SK-N-SH (cell line): ENCODE measurements at regions not wholly inside any gene's neighbourhood (a gene's known extent, or its start where the extent isn't known, plus 50 kb on each side); places are given as distances from the start of the nearest gene placed in this dataset.

Experiments used
- CTCF ChIA-PET: fragments of 300-600, 350-600 bp; formaldehyde crosslinking; extraction: SDS; loops from one replicate; lab custom pipeline; 2021; lab: Yijun Ruan, JAX
- POLR2A ChIA-PET: fragments of 350-600 bp; sonication (Branson Sonifier 250); formaldehyde crosslinking; extraction: SDS; loops from one replicate; lab custom pipeline; 2020; ENCODE audit warnings: antibody characterized with exemption, inconsistent platforms; lab: Yijun Ruan, JAX
- DNase-seq: peaks from one replicate; pipeline ENCODE4 v3.0.0; 2012
- H2AFZ ChIP-seq: fragments of 200-600 bp; sonication (generic); 2 replicates; pipeline ENCODE4 v1.8.1; 2016; ENCODE audit warnings: antibody characterized with exemption, mild to moderate bottlenecking, low read depth
- H3F3A ChIP-seq: fragments of 200-600 bp; sonication (generic); replicated peaks from 2 replicates; pipeline ENCODE3; 2016; ENCODE audit warnings: antibody characterized with exemption, mild to moderate bottlenecking; ENCODE audit not compliant: insufficient read depth
- H3K27ac ChIP-seq, 2 experiments: fragments of 200-500 bp in 1 of 2; fragments of 200-600 bp in 1 of 2; sonication (Bioruptor generic) in 1 of 2; sonication (generic), shearing (Covaris generic) in 1 of 2; 2 replicates each; pipeline versions ENCODE4 v1.5.1 to v1.6.1; 2014 to 2016; ENCODE audit warnings: low read depth in 2 of 2, inconsistent platforms in 1 of 2, low read length in 1 of 2, mild to moderate bottlenecking in 1 of 2, mixed read lengths in 1 of 2
- H3K27me3 ChIP-seq: fragments of 200-600 bp; sonication (generic), shearing (Covaris generic); 2 replicates; pipeline ENCODE4 v1.6.1; 2016; ENCODE audit warnings: mixed run types; ENCODE audit not compliant: insufficient read depth
- H3K36me3 ChIP-seq, 2 experiments: fragments of 200-500 bp in 1 of 2; fragments of 200-600 bp in 1 of 2; sonication (Bioruptor generic) in 1 of 2; sonication (generic) in 1 of 2; replicated peaks in 1 of 2; 2 replicates each; pipeline versions ENCODE3 to v1.5.1; 2014 to 2016; ENCODE audit warnings: low read length in 1 of 2, mild to moderate bottlenecking in 1 of 2; ENCODE audit not compliant: insufficient read depth in 2 of 2, control insufficient read depth in 1 of 2
- H3K4me1 ChIP-seq, 2 experiments: fragments of 200-500 bp in 1 of 2; fragments of 200-600 bp in 1 of 2; sonication (Bioruptor generic) in 1 of 2; sonication (generic), shearing (Covaris generic) in 1 of 2; 2 replicates each; pipeline versions ENCODE4 v1.5.1 to v1.6.1; 2014 to 2016; ENCODE audit warnings: low read depth in 1 of 2, low read length in 1 of 2, mixed run types in 1 of 2; ENCODE audit not compliant: insufficient read depth in 2 of 2, control insufficient read depth in 1 of 2
- H3K4me2 ChIP-seq: fragments of 200-600 bp; sonication (generic), shearing (Covaris generic); 2 replicates; pipeline ENCODE4 v1.6.1; 2017; ENCODE audit warnings: mixed run types
- H3K4me3 ChIP-seq, 2 experiments: fragments of 200-500 bp in 1 of 2; fragments of 200-600 bp in 1 of 2; sonication (Bioruptor generic) in 1 of 2; sonication (generic), shearing (Covaris generic) in 1 of 2; 2 replicates each; pipeline versions ENCODE4 v1.5.1 to v1.8.1; 2014 to 2016; ENCODE audit warnings: low read depth in 2 of 2, inconsistent platforms in 1 of 2, low read length in 1 of 2, mild to moderate bottlenecking in 1 of 2, mixed read lengths in 1 of 2, moderate library complexity in 1 of 2
- H3K79me2 ChIP-seq: fragments of 200-600 bp; sonication (generic); 2 replicates; pipeline ENCODE4 v1.8.1; 2017; ENCODE audit warnings: mild to moderate bottlenecking; ENCODE audit not compliant: insufficient read depth
- H3K9ac ChIP-seq: fragments of 200-600 bp; sonication (generic); 2 replicates; pipeline ENCODE4 v1.6.1; 2017; ENCODE audit warnings: mixed run types
- H3K9me2 ChIP-seq: fragments of 200-600 bp; sonication (generic); 2 replicates; pipeline ENCODE4 v1.6.1; 2017; ENCODE audit warnings: mixed run types
- H3K9me3 ChIP-seq: fragments of 200-600 bp; sonication (generic); 2 replicates; pipeline ENCODE4 v1.6.1; 2017; ENCODE audit warnings: mixed run types, mild to moderate bottlenecking, moderate library complexity
- H4K20me1 ChIP-seq: fragments of 200-600 bp; sonication (generic); 2 replicates; pipeline ENCODE4 v1.6.1; 2017; ENCODE audit warnings: mild to moderate bottlenecking, mixed run types; ENCODE audit not compliant: insufficient read depth
- EZH2phosphoT487 ChIP-seq: fragments of 200-600 bp; sonication (generic); IDR thresholded peaks from 2 replicates; pipeline ENCODE4 v1.6.1; 2017; ENCODE audit warnings: low read depth, mixed run types, mild to moderate bottlenecking, antibody characterized with exemption, moderate library complexity, borderline replicate concordance
- FOSL2 ChIP-seq: IDR thresholded peaks from 2 replicates; pipeline ENCODE4 v1.4.0; 2012; ENCODE audit warnings: low read depth, mild to moderate bottlenecking, moderate library complexity, borderline replicate concordance
- GABPA ChIP-seq: IDR thresholded peaks from 2 replicates; pipeline ENCODE4 v1.4.0; 2012; ENCODE audit warnings: low read depth, mild to moderate bottlenecking
- GATA2 ChIP-seq: sonication (generic); formaldehyde crosslinking; IDR thresholded peaks from 2 replicates; pipeline ENCODE4 v1.5.0; 2020; ENCODE audit warnings: mild to moderate bottlenecking, missing genetic modification reagents
- MEF2A ChIP-seq: IDR thresholded peaks from 2 replicates; pipeline ENCODE4 v1.4.0; 2012; ENCODE audit warnings: low read depth, borderline replicate concordance
- WGBS: methylation state at CpG from one replicate; pipeline ENCODE4 v1.1.6; 2017; ENCODE audit warnings: low lambda C conversion rate; 5-methylcytosine and 5-hydroxymethylcytosine counted together
- TF ChIP-seq, protein P1 (sequence below): IDR thresholded peaks from 2 replicates; pipeline ENCODE4 v1.6.1; 2012; ENCODE audit warnings: mild to moderate bottlenecking, low read depth, low read length, moderate library complexity
- TF ChIP-seq, protein P2 (sequence below): fragments of 200-600 bp; sonication (generic); IDR thresholded peaks from 2 replicates; pipeline ENCODE4 v1.6.1; 2017; ENCODE audit warnings: antibody characterized with exemption, mild to moderate bottlenecking, moderate library complexity
- TF ChIP-seq, protein P3 (sequence below): IDR thresholded peaks from 2 replicates; pipeline ENCODE4; 2012

- H3F3A ChIP-seq, result no peaks in the 10 kb centered on the region
- H3K4me2 ChIP-seq, result no peak overlapping the region
- H3K27me3 ChIP-seq, result no peaks in the 10 kb centered on the region
- H3K4me3 ChIP-seq, result no peak overlapping the region
- CTCF ChIA-PET, result no interaction called here
- WGBS, result 36% methylated on average over 3 of the region's 3 CpGs
- H3K79me2 ChIP-seq, result no peaks in the 10 kb centered on the region
- H4K20me1 ChIP-seq, result no peaks in the 10 kb centered on the region
- H3K27ac ChIP-seq, result no peak overlapping the region
- TF ChIP-seq, protein P1, sequence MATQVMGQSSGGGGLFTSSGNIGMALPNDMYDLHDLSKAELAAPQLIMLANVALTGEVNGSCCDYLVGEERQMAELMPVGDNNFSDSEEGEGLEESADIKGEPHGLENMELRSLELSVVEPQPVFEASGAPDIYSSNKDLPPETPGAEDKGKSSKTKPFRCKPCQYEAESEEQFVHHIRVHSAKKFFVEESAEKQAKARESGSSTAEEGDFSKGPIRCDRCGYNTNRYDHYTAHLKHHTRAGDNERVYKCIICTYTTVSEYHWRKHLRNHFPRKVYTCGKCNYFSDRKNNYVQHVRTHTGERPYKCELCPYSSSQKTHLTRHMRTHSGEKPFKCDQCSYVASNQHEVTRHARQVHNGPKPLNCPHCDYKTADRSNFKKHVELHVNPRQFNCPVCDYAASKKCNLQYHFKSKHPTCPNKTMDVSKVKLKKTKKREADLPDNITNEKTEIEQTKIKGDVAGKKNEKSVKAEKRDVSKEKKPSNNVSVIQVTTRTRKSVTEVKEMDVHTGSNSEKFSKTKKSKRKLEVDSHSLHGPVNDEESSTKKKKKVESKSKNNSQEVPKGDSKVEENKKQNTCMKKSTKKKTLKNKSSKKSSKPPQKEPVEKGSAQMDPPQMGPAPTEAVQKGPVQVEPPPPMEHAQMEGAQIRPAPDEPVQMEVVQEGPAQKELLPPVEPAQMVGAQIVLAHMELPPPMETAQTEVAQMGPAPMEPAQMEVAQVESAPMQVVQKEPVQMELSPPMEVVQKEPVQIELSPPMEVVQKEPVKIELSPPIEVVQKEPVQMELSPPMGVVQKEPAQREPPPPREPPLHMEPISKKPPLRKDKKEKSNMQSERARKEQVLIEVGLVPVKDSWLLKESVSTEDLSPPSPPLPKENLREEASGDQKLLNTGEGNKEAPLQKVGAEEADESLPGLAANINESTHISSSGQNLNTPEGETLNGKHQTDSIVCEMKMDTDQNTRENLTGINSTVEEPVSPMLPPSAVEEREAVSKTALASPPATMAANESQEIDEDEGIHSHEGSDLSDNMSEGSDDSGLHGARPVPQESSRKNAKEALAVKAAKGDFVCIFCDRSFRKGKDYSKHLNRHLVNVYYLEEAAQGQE, result peak; percentile 78
- no peak for TF ChIP-seq FOSL2
- POLR2A ChIA-PET, result no interaction called here
- no peaks in the 10 kb centered on the region for H3K9me3 ChIP-seq
- no peak overlapping the region for H2AFZ ChIP-seq
- no peaks in the 10 kb centered on the region for H3K9me2 ChIP-seq
- H3K9ac ChIP-seq, result no peak overlapping the region
- H3K4me1 ChIP-seq, result no peaks in the 10 kb centered on the region
- no peaks in the 10 kb centered on the region for H3K36me3 ChIP-seq
- DNase-seq, result no peak
Observed at GRCh38 chr5:166509085-166509484, 1782.4 kb upstream of the WWC1 start.

GRCh38 chr5:166517976-166518375 is 1773.5 kb upstream of the WWC1 start:
- ChIA-PET CTCF (no interaction called here), POLR2A (no interaction called here)
- no peaks in the 10 kb centered on the region for H3F3A ChIP-seq
- H2AFZ ChIP-seq, result no peak overlapping the region
- no peaks in the 10 kb centered on the region for H3K27me3 ChIP-seq
- H3K79me2 ChIP-seq, result no peaks in the 10 kb centered on the region
- no peak overlapping the region for H3K9ac ChIP-seq
- no peak overlapping the region for H3K4me3 ChIP-seq
- no peak for DNase-seq
- 18% methylated on average over 5 of the region's 5 CpGs for WGBS
- H3K9me3 ChIP-seq, result no peaks in the 10 kb centered on the region
- no peaks in the 10 kb centered on the region for H4K20me1 ChIP-seq
- no peak overlapping the region for H3K4me2 ChIP-seq
- H3K36me3 ChIP-seq, result no peaks in the 10 kb centered on the region
- H3K4me1 ChIP-seq, result no peaks in the 10 kb centered on the region; a peak in 1 of 4 replicates
- TF ChIP-seq, protein P2, sequence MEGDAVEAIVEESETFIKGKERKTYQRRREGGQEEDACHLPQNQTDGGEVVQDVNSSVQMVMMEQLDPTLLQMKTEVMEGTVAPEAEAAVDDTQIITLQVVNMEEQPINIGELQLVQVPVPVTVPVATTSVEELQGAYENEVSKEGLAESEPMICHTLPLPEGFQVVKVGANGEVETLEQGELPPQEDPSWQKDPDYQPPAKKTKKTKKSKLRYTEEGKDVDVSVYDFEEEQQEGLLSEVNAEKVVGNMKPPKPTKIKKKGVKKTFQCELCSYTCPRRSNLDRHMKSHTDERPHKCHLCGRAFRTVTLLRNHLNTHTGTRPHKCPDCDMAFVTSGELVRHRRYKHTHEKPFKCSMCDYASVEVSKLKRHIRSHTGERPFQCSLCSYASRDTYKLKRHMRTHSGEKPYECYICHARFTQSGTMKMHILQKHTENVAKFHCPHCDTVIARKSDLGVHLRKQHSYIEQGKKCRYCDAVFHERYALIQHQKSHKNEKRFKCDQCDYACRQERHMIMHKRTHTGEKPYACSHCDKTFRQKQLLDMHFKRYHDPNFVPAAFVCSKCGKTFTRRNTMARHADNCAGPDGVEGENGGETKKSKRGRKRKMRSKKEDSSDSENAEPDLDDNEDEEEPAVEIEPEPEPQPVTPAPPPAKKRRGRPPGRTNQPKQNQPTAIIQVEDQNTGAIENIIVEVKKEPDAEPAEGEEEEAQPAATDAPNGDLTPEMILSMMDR, result no peak
- TF ChIP-seq GATA2, result no peak
- TF ChIP-seq MEF2A, result no peak
- no peak for TF ChIP-seq GABPA
- TF ChIP-seq, protein P3, sequence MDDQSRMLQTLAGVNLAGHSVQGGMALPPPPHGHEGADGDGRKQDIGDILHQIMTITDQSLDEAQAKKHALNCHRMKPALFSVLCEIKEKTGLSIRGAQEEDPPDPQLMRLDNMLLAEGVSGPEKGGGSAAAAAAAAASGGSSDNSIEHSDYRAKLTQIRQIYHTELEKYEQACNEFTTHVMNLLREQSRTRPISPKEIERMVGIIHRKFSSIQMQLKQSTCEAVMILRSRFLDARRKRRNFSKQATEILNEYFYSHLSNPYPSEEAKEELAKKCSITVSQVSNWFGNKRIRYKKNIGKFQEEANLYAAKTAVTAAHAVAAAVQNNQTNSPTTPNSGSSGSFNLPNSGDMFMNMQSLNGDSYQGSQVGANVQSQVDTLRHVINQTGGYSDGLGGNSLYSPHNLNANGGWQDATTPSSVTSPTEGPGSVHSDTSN, result no peak
- TF ChIP-seq EZH2phosphoT487, result no peak
- H3K9me2 ChIP-seq, result no peaks in the 10 kb centered on the region
- H3K27ac ChIP-seq, result no peak overlapping the region
